ENCODE measurements at regions not wholly inside any gene's neighbourhood (a gene's known extent, or its start where the extent isn't known, plus 50 kb on each side); places are given as distances from the start of the nearest gene placed in this dataset.

GRCh38 chr16:52357711-52358110 is 189.2 kb downstream of the TOX3 start:
- Histone ChIP-seq H3K9me2 (replicated peaks; ENCODE audit: low read depth, low read length) (no peaks in the 10 kb centered on the region; the same call in 1 of the 2 replicates), H3K27me3 (ENCODE audit: insufficient read depth, low read length, poor library complexity, severe bottlenecking) (no peaks in the 10 kb centered on the region), H3K79me2 (ENCODE audit: insufficient read depth, low read length) (no peaks in the 10 kb centered on the region), H3K9ac (ENCODE audit: low read depth, low read length, poor library complexity, severe bottlenecking) (no peak overlapping the region), H3K4me1 (ENCODE audit: insufficient read depth, low read length, poor library complexity, severe bottlenecking) (no peaks in the 10 kb centered on the region), H2AFZ (ENCODE audit: low read length) (no peak overlapping the region), H4K20me1 (ENCODE audit: insufficient read depth, low read length, poor library complexity, severe bottlenecking) (no peaks in the 10 kb centered on the region), H3K36me3 (ENCODE audit: insufficient read depth, low read length) (no peaks in the 10 kb centered on the region), H3K4me3 (ENCODE audit: low read length, poor library complexity, severe bottlenecking) (no peak overlapping the region), H3K4me2 (ENCODE audit: low read depth, low read length, poor library complexity, severe bottlenecking) (no peak overlapping the region), H3F3A (ENCODE audit: low read depth) (no peaks in the 10 kb centered on the region), H3K9me3 (ENCODE audit: insufficient read depth, low read depth, low read length) (peaks cover 5% of the 10 kb centered on the region; the same call in 1 of the 2 replicates)
- no peak for TF ChIP-seq EZH2phosphoT487 (IDR thresholded peaks at IDR 0.05; ENCODE audit: borderline replicate concordance)
- TF ChIP-seq CTCF (conservative IDR thresholded peaks at IDR 0.05; ENCODE audit: low read length) = no peak

- Histone ChIP-seq H3K4me1 (ENCODE audit: insufficient read depth, low read length, poor library complexity, severe bottlenecking) (no peaks in the 10 kb centered on the region), H3K4me2 (ENCODE audit: low read depth, low read length, poor library complexity, severe bottlenecking) (no peak overlapping the region), H4K20me1 (ENCODE audit: insufficient read depth, low read length, poor library complexity, severe bottlenecking) (no peaks in the 10 kb centered on the region), H3K4me3 (ENCODE audit: low read length, poor library complexity, severe bottlenecking) (no peak overlapping the region), H3K79me2 (ENCODE audit: insufficient read depth, low read length) (no peaks in the 10 kb centered on the region), H3K9me2 (replicated peaks; ENCODE audit: low read depth, low read length) (no peaks in the 10 kb centered on the region; the same call in 1 of the 2 replicates), H3K9me3 (ENCODE audit: insufficient read depth, low read depth, low read length) (peaks cover 5% of the 10 kb centered on the region; the same call in 1 of the 2 replicates), H3F3A (ENCODE audit: low read depth) (no peaks in the 10 kb centered on the region), H3K36me3 (ENCODE audit: insufficient read depth, low read length) (no peaks in the 10 kb centered on the region), H3K9ac (ENCODE audit: low read depth, low read length, poor library complexity, severe bottlenecking) (no peak overlapping the region), H3K27me3 (ENCODE audit: insufficient read depth, low read length, poor library complexity, severe bottlenecking) (no peaks in the 10 kb centered on the region), H2AFZ (ENCODE audit: low read length) (no peak overlapping the region)
- TF ChIP-seq CTCF (conservative IDR thresholded peaks at IDR 0.05; ENCODE audit: low read length) (no peak), EZH2phosphoT487 (IDR thresholded peaks at IDR 0.05; ENCODE audit: borderline replicate concordance) (no peak)
These were observed 193.7 kb downstream of the TOX3 start for GRCh38 chr16:52353249-52353648.

DNA sequence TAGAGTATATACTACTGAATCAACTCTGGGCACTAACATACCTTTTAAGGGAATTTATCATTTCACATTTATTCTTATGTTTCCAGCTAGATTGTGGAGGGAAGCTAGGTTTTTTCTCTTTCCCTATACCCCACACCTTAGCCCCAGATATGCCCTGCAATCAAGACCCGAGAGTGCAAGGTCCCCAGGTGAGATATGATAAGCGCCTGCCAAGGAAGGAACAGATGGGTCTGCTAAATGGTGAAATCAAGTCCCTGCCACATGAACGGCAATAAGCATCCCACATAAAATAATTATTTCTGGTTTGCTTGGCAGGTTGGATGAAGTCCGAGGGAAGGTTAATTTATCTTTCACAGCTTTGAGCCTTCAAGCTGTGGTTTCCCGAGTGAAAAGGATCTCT is 195.5 kb downstream of the TOX3 start:
- no peaks in the 10 kb centered on the region for H4K20me1 ChIP-seq (ENCODE audit: insufficient read depth, low read length, poor library complexity, severe bottlenecking)
- H3K27me3 ChIP-seq (ENCODE audit: insufficient read depth, low read length, poor library complexity, severe bottlenecking) = no peaks in the 10 kb centered on the region
- no peak for TF ChIP-seq CTCF (conservative IDR thresholded peaks at IDR 0.05; ENCODE audit: low read length)
- TF ChIP-seq EZH2phosphoT487 (IDR thresholded peaks at IDR 0.05; ENCODE audit: borderline replicate concordance) = no peak
- H3K36me3 ChIP-seq (ENCODE audit: insufficient read depth, low read length) = no peaks in the 10 kb centered on the region
- no peaks in the 10 kb centered on the region for H3K79me2 ChIP-seq (ENCODE audit: insufficient read depth, low read length)
- H3K9me3 ChIP-seq (ENCODE audit: insufficient read depth, low read depth, low read length) = peaks cover 5% of the 10 kb centered on the region; the same call in 1 of the 2 replicates
- no peaks in the 10 kb centered on the region for H3F3A ChIP-seq (ENCODE audit: low read depth)
- H3K4me1 ChIP-seq (ENCODE audit: insufficient read depth, low read length, poor library complexity, severe bottlenecking) = no peaks in the 10 kb centered on the region
- no peak overlapping the region for H2AFZ ChIP-seq (ENCODE audit: low read length)
- no peak overlapping the region for H3K9ac ChIP-seq (ENCODE audit: low read depth, low read length, poor library complexity, severe bottlenecking)
- no peaks in the 10 kb centered on the region; the same call in 1 of the 2 replicates for H3K9me2 ChIP-seq (replicated peaks; ENCODE audit: low read depth, low read length)
- no peak overlapping the region for H3K4me2 ChIP-seq (ENCODE audit: low read depth, low read length, poor library complexity, severe bottlenecking)
- no peak overlapping the region for H3K4me3 ChIP-seq (ENCODE audit: low read length, poor library complexity, severe bottlenecking)
